Calu3 (cell line): ENCODE measurements at regions not wholly inside any gene's neighbourhood (a gene's known extent, or its start where the extent isn't known, plus 50 kb on each side); places are given as distances from the start of the nearest gene placed in this dataset.

Experiments used
- BruUV-seq: library from RNA; stranded (reverse); fragments of 400-500 nt; replicated peaks from 2 replicates; lab custom pipeline; 2021; lab: Mats Ljungman, UMichigan
- CTCF ChIA-PET: fragments of 300-600 bp; sonication (Branson Sonifier 250); formaldehyde crosslinking; loops from one replicate; lab custom pipeline; 2022; ENCODE audit warnings: antibody characterized with exemption; lab: Charles Lee
- DNase-seq: peaks from one replicate; pipeline ENCODE4 v3.0.0; 2022
- H3K27ac Mint-ChIP-seq: one replicate; pipeline ENCODE4 v1.8.0; 2022; ENCODE audit warnings: mixed read lengths; ENCODE audit not compliant: unreplicated experiment
- H3K27me3 Mint-ChIP-seq: one replicate; pipeline ENCODE4 v1.8.0; 2022; ENCODE audit warnings: mixed read lengths; ENCODE audit not compliant: unreplicated experiment
- H3K36me3 Mint-ChIP-seq: one replicate; pipeline ENCODE4 v1.8.0; 2022; ENCODE audit warnings: mild to moderate bottlenecking, moderate library complexity, mixed read lengths; ENCODE audit not compliant: insufficient read depth, unreplicated experiment
- H3K4me1 Mint-ChIP-seq: one replicate; pipeline ENCODE4 v1.8.0; 2022; ENCODE audit warnings: mild to moderate bottlenecking, low read depth, mixed read lengths; ENCODE audit not compliant: unreplicated experiment
- H3K4me3 Mint-ChIP-seq: one replicate; pipeline ENCODE4 v1.8.0; 2022; ENCODE audit warnings: mild to moderate bottlenecking, low read depth, moderate library complexity, mixed read lengths; ENCODE audit not compliant: unreplicated experiment
- H3K9me3 Mint-ChIP-seq: one replicate; pipeline ENCODE4 v1.8.0; 2022; ENCODE audit warnings: low read depth, mixed read lengths; ENCODE audit not compliant: unreplicated experiment
- intact Hi-C: fragments of 100-400 bp; cut with micrococcal nuclease; formaldehyde crosslinking; loops from one replicate; pipeline ENCODE4 v1.10.0; 2022; ENCODE audit not compliant: unreplicated experiment
- TF ChIP-seq, protein P1 (sequence below): fragments of 200-600 bp; IDR thresholded peaks from one replicate; pipeline ENCODE4 v1.8.0; 2022; ENCODE audit warnings: antibody characterized with exemption; ENCODE audit not compliant: unreplicated experiment

- TF ChIP-seq, protein P1, sequence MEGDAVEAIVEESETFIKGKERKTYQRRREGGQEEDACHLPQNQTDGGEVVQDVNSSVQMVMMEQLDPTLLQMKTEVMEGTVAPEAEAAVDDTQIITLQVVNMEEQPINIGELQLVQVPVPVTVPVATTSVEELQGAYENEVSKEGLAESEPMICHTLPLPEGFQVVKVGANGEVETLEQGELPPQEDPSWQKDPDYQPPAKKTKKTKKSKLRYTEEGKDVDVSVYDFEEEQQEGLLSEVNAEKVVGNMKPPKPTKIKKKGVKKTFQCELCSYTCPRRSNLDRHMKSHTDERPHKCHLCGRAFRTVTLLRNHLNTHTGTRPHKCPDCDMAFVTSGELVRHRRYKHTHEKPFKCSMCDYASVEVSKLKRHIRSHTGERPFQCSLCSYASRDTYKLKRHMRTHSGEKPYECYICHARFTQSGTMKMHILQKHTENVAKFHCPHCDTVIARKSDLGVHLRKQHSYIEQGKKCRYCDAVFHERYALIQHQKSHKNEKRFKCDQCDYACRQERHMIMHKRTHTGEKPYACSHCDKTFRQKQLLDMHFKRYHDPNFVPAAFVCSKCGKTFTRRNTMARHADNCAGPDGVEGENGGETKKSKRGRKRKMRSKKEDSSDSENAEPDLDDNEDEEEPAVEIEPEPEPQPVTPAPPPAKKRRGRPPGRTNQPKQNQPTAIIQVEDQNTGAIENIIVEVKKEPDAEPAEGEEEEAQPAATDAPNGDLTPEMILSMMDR, result no peak
- Mint-ChIP-seq H3K27ac (no peak overlapping the region), H3K36me3 (no peaks in the 10 kb centered on the region), H3K27me3 (no peaks in the 10 kb centered on the region), H3K9me3 (peaks cover 11% of the 10 kb centered on the region), H3K4me3 (no peak overlapping the region), H3K4me1 (no peaks in the 10 kb centered on the region)
- no peak for DNase-seq
- intact Hi-C loops, result no loop called here
- BruUV-seq, result no TSS peak
- CTCF ChIA-PET, result no interaction called here
Measured at GRCh38 chr9:26264709-26265601, 586.7 kb upstream of the TUSC1 start.

DNA sequence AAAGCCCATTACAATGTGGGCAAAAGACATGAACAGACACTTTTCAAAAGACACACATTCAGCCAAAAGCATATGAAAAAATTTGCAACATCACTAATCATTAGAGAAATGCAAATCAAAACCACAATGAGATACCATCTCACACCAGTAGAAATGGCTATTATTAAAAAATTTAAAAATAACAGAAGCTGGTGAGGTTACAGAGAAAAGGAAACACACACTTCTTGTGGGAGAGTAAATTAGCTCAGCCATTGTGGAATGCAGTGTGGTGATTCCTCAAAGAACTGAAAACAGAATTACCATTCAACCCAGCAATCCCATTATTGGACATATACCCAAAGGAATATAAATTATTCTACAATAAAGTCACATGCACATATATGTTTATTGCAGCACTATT is 585.2 kb upstream of the TUSC1 start:
- Mint-ChIP-seq H3K4me1 (no peaks in the 10 kb centered on the region), H3K27ac (no peak overlapping the region)

GRCh38 chr9:26262421-26263107 is 584.3 kb upstream of the TUSC1 start:
- CTCF ChIA-PET, result no interaction called here
- BruUV-seq, result no TSS peak
- H3K4me1 Mint-ChIP-seq, result no peaks in the 10 kb centered on the region
- intact Hi-C loops, result no loop called here
- H3K27ac Mint-ChIP-seq, result no peak overlapping the region
- H3K27me3 Mint-ChIP-seq, result no peaks in the 10 kb centered on the region
- DNase-seq, result no peak
- TF ChIP-seq, protein P1, result no peak
- peaks cover 11% of the 10 kb centered on the region for H3K9me3 Mint-ChIP-seq
- H3K4me3 Mint-ChIP-seq, result no peak overlapping the region
- H3K36me3 Mint-ChIP-seq, result no peaks in the 10 kb centered on the region

More for the DNA sequence above, 585.2 kb upstream of the TUSC1 start:
- Mint-ChIP-seq H3K36me3 (no peaks in the 10 kb centered on the region), H3K9me3 (peaks cover 11% of the 10 kb centered on the region), H3K27me3 (no peaks in the 10 kb centered on the region), H3K4me3 (no peak overlapping the region)
- CTCF ChIA-PET, result no interaction called here
- no peak for DNase-seq
- no TSS peak for BruUV-seq
- TF ChIP-seq, protein P1, result no peak
- intact Hi-C loops, result no loop called here

GRCh38 chr9:26261503-26262330 is 583.5 kb upstream of the TUSC1 start:
- no peaks in the 10 kb centered on the region for H3K36me3 Mint-ChIP-seq
- H3K9me3 Mint-ChIP-seq, result peaks cover 11% of the 10 kb centered on the region
- H3K27ac Mint-ChIP-seq, result no peak overlapping the region
- H3K4me1 Mint-ChIP-seq, result no peaks in the 10 kb centered on the region
- no peak for DNase-seq
- H3K27me3 Mint-ChIP-seq, result no peaks in the 10 kb centered on the region
- CTCF ChIA-PET, result no interaction called here
- TF ChIP-seq, protein P1, result no peak
- no peak overlapping the region for H3K4me3 Mint-ChIP-seq
- no TSS peak for BruUV-seq
- intact Hi-C loops, result no loop called here
